ENCODE measurements at regions not wholly inside any gene's neighbourhood (a gene's known extent, or its start where the extent isn't known, plus 50 kb on each side); places are given as distances from the start of the nearest gene placed in this dataset.

- intact Hi-C loops (cut with micrococcal nuclease; ENCODE audit: unreplicated experiment), result no loop called here
- BruUV-seq (replicated peaks), result no TSS peak
- Histone ChIP-seq H3K4me1 (ENCODE audit: insufficient read depth, low read length, poor library complexity, severe bottlenecking) (no peaks in the 10 kb centered on the region), H3K36me3 (ENCODE audit: insufficient read depth, low read length, poor library complexity, severe bottlenecking) (no peaks in the 10 kb centered on the region), H3K9me3 (ENCODE audit: low read depth, low read length, poor library complexity, severe bottlenecking) (peaks cover 15% of the 10 kb centered on the region), H3K27ac (ENCODE audit: low read depth, low read length, poor library complexity, severe bottlenecking) (no peak overlapping the region), H3K4me3 (ENCODE audit: low read depth, low read length, poor library complexity, severe bottlenecking) (no peak overlapping the region), H3K27me3 (replicated peaks; ENCODE audit: insufficient read depth, low read depth, low read length, poor library complexity) (no peaks in the 10 kb centered on the region)
- CTCF ChIA-PET, result no interaction called here
- TF ChIP-seq CTCF (conservative IDR thresholded peaks at IDR 0.05; ENCODE audit: low read depth, low read length) (no peak), EZH2 (IDR thresholded peaks at IDR 0.05; ENCODE audit: borderline replicate concordance, low read depth, low read length, poor library complexity, severe bottlenecking) (no peak)
- POLR2A ChIA-PET (ENCODE audit: low non-redundant PET), result no interaction called here
- no peak for DNase-seq (ENCODE audit: low spot score)
Measured at GRCh38 chr3:21132896-21133295, 618.1 kb downstream of the ZNF385D start.

- DNase-seq (ENCODE audit: low spot score), result no peak
- H3K27ac ChIP-seq (ENCODE audit: low read depth, low read length, poor library complexity, severe bottlenecking), result no peak overlapping the region
- CTCF ChIA-PET, result no interaction called here
- H3K4me1 ChIP-seq (ENCODE audit: insufficient read depth, low read length, poor library complexity, severe bottlenecking), result no peaks in the 10 kb centered on the region
- no peaks in the 10 kb centered on the region for H3K36me3 ChIP-seq (ENCODE audit: insufficient read depth, low read length, poor library complexity, severe bottlenecking)
- H3K27me3 ChIP-seq (replicated peaks; ENCODE audit: insufficient read depth, low read depth, low read length, poor library complexity), result no peaks in the 10 kb centered on the region
- TF ChIP-seq CTCF (conservative IDR thresholded peaks at IDR 0.05; ENCODE audit: low read depth, low read length), result no peak
- no peak for TF ChIP-seq EZH2 (IDR thresholded peaks at IDR 0.05; ENCODE audit: borderline replicate concordance, low read depth, low read length, poor library complexity, severe bottlenecking)
- H3K9me3 ChIP-seq (ENCODE audit: low read depth, low read length, poor library complexity, severe bottlenecking), result peaks cover 29% of the 10 kb centered on the region
- POLR2A ChIA-PET (ENCODE audit: low non-redundant PET), result no interaction called here
- H3K4me3 ChIP-seq (ENCODE audit: low read depth, low read length, poor library complexity, severe bottlenecking), result no peak overlapping the region
- no TSS peak for BruUV-seq (replicated peaks)
- intact Hi-C loops (cut with micrococcal nuclease; ENCODE audit: unreplicated experiment), result no loop called here
Measured at GRCh38 chr3:21120826-21121225, 630.2 kb downstream of the ZNF385D start.

GRCh38 chr3:21117370-21117769 lies 633.6 kb downstream of the ZNF385D start:
- intact Hi-C loops (cut with micrococcal nuclease; ENCODE audit: unreplicated experiment), result no loop called here
- ChIA-PET POLR2A (ENCODE audit: low non-redundant PET) (no interaction called here), CTCF (no interaction called here)
- no TSS peak for BruUV-seq (replicated peaks)
- no peak for TF ChIP-seq CTCF (conservative IDR thresholded peaks at IDR 0.05; ENCODE audit: low read depth, low read length)
- TF ChIP-seq EZH2 (IDR thresholded peaks at IDR 0.05; ENCODE audit: borderline replicate concordance, low read depth, low read length, poor library complexity, severe bottlenecking), result no peak
- H3K9me3 ChIP-seq (ENCODE audit: low read depth, low read length, poor library complexity, severe bottlenecking), result peaks cover 46% of the 10 kb centered on the region
- DNase-seq (ENCODE audit: low spot score), result no peak
- no peaks in the 10 kb centered on the region for H3K4me1 ChIP-seq (ENCODE audit: insufficient read depth, low read length, poor library complexity, severe bottlenecking)
- H3K4me3 ChIP-seq (ENCODE audit: low read depth, low read length, poor library complexity, severe bottlenecking), result no peak overlapping the region
- no peaks in the 10 kb centered on the region for H3K27me3 ChIP-seq (replicated peaks; ENCODE audit: insufficient read depth, low read depth, low read length, poor library complexity)
- no peak overlapping the region for H3K27ac ChIP-seq (ENCODE audit: low read depth, low read length, poor library complexity, severe bottlenecking)
- no peaks in the 10 kb centered on the region for H3K36me3 ChIP-seq (ENCODE audit: insufficient read depth, low read length, poor library complexity, severe bottlenecking)

Data from A673 (cell line).